ENCODE measurements at regions not wholly inside any gene's neighbourhood (a gene's known extent, or its start where the extent isn't known, plus 50 kb on each side); places are given as distances from the start of the nearest gene placed in this dataset.
"Not testable (repeated sequence)": the region's sequence is repeated elsewhere in the genome, so short reads cannot be mapped to it uniquely, and the experiment has no call there.

GRCh38 chr4:120211408-120212015 lies 144.9 kb upstream of the MAD2L1 start:
- no TSS peak for BruUV-seq (replicated peaks)
- H3K27me3 Mint-ChIP-seq (ENCODE audit: insufficient read depth, unreplicated experiment): no peaks in the 10 kb centered on the region
- intact Hi-C loops (cut with micrococcal nuclease): no loop called here
- TF ChIP-seq CTCF (IDR thresholded peaks at IDR 0.05; ENCODE audit: unreplicated experiment): no peak
- no peak for DNase-seq (ENCODE audit: unreplicated experiment)
- H3K27ac Mint-ChIP-seq (ENCODE audit: low read depth, unreplicated experiment): no peak overlapping the region
- peaks cover 7% of the 10 kb centered on the region for H3K9me3 Mint-ChIP-seq (ENCODE audit: unreplicated experiment)
- H3K36me3 Mint-ChIP-seq (ENCODE audit: insufficient read depth, unreplicated experiment): no peaks in the 10 kb centered on the region
- ChIA-PET CTCF (no interaction called here), POLR2A (no interaction called here)
- H3K4me3 Mint-ChIP-seq (ENCODE audit: unreplicated experiment): no peak overlapping the region
- no peaks in the 10 kb centered on the region for H3K4me1 Mint-ChIP-seq (ENCODE audit: insufficient read depth, unreplicated experiment)

GRCh38 chr4:120209706-120210105 lies 143.1 kb upstream of the MAD2L1 start:
- TF ChIP-seq CTCF (IDR thresholded peaks at IDR 0.05; ENCODE audit: unreplicated experiment): no peak
- no TSS peak for BruUV-seq (replicated peaks)
- H3K9me3 Mint-ChIP-seq (ENCODE audit: unreplicated experiment): peaks cover 19% of the 10 kb centered on the region
- DNase-seq (ENCODE audit: unreplicated experiment): no peak
- H3K27me3 Mint-ChIP-seq (ENCODE audit: insufficient read depth, unreplicated experiment): no peaks in the 10 kb centered on the region
- intact Hi-C loops (cut with micrococcal nuclease): no loop called here
- no peak overlapping the region for H3K27ac Mint-ChIP-seq (ENCODE audit: low read depth, unreplicated experiment)
- H3K36me3 Mint-ChIP-seq (ENCODE audit: insufficient read depth, unreplicated experiment): peaks cover 4% of the 10 kb centered on the region
- H3K4me1 Mint-ChIP-seq (ENCODE audit: insufficient read depth, unreplicated experiment): no peaks in the 10 kb centered on the region
- no peak overlapping the region for H3K4me3 Mint-ChIP-seq (ENCODE audit: unreplicated experiment)
- CTCF ChIA-PET: interaction anchor here (0.6 kb wide), 1 partner anchor 96 kb away, joined by 3 read pairs; no protein-coding TSS in a partner anchor
- POLR2A ChIA-PET: no interaction called here

- intact Hi-C loops (cut with micrococcal nuclease): no loop called here
- no peak for DNase-seq (ENCODE audit: unreplicated experiment)
- H3K9me3 Mint-ChIP-seq (ENCODE audit: unreplicated experiment): peaks cover 19% of the 10 kb centered on the region
- POLR2A ChIA-PET: no interaction called here
- no peaks in the 10 kb centered on the region for H3K27me3 Mint-ChIP-seq (ENCODE audit: insufficient read depth, unreplicated experiment)
- CTCF ChIA-PET: no interaction called here
- TF ChIP-seq CTCF (IDR thresholded peaks at IDR 0.05; ENCODE audit: unreplicated experiment): no peak
- H3K36me3 Mint-ChIP-seq (ENCODE audit: insufficient read depth, unreplicated experiment): peaks cover 4% of the 10 kb centered on the region
- H3K4me3 Mint-ChIP-seq (ENCODE audit: unreplicated experiment): no peak overlapping the region
- no peak overlapping the region for H3K27ac Mint-ChIP-seq (ENCODE audit: low read depth, unreplicated experiment)
- H3K4me1 Mint-ChIP-seq (ENCODE audit: insufficient read depth, unreplicated experiment): no peaks in the 10 kb centered on the region
- BruUV-seq (replicated peaks): no TSS peak
Measured at GRCh38 chr4:120207021-120207420, 140.4 kb upstream of the MAD2L1 start.

- no peak for TF ChIP-seq CTCF (IDR thresholded peaks at IDR 0.05; ENCODE audit: unreplicated experiment)
- CTCF ChIA-PET: no interaction called here
- H3K27ac Mint-ChIP-seq (ENCODE audit: low read depth, unreplicated experiment): no peak overlapping the region
- intact Hi-C loops (cut with micrococcal nuclease): no loop called here
- BruUV-seq (replicated peaks): no TSS peak
- peaks cover 14% of the 10 kb centered on the region for H3K9me3 Mint-ChIP-seq (ENCODE audit: unreplicated experiment)
- H3K4me1 Mint-ChIP-seq (ENCODE audit: insufficient read depth, unreplicated experiment): no peaks in the 10 kb centered on the region
- no peaks in the 10 kb centered on the region for H3K27me3 Mint-ChIP-seq (ENCODE audit: insufficient read depth, unreplicated experiment)
- H3K4me3 Mint-ChIP-seq (ENCODE audit: unreplicated experiment): no peak overlapping the region
- DNase-seq (ENCODE audit: unreplicated experiment): no peak
- POLR2A ChIA-PET: no interaction called here
- peaks cover 4% of the 10 kb centered on the region for H3K36me3 Mint-ChIP-seq (ENCODE audit: insufficient read depth, unreplicated experiment)
Measured at GRCh38 chr4:120202222-120202621, 135.6 kb upstream of the MAD2L1 start.

- H3K4me1 Mint-ChIP-seq (ENCODE audit: insufficient read depth, unreplicated experiment); BruUV-seq (replicated peaks); H3K4me3 Mint-ChIP-seq (ENCODE audit: unreplicated experiment); DNase-seq (ENCODE audit: unreplicated experiment); intact Hi-C loops (cut with micrococcal nuclease); H3K9me3 Mint-ChIP-seq (ENCODE audit: unreplicated experiment); H3K36me3 Mint-ChIP-seq (ENCODE audit: insufficient read depth, unreplicated experiment); H3K27ac Mint-ChIP-seq (ENCODE audit: low read depth, unreplicated experiment); H3K27me3 Mint-ChIP-seq (ENCODE audit: insufficient read depth, unreplicated experiment); POLR2A ChIA-PET: not testable (repeated sequence)
- CTCF ChIA-PET: interaction anchor here (0.8 kb wide), 1 partner anchor 1797 kb away, joined by 3 read pairs; no protein-coding TSS in a partner anchor
Measured at GRCh38 chr4:120200573-120201110, 134.0 kb upstream of the MAD2L1 start.

All from MCF 10A (cell line).